HCT116 (cell line): ENCODE measurements at regions not wholly inside any gene's neighbourhood (a gene's known extent, or its start where the extent isn't known, plus 50 kb on each side); places are given as distances from the start of the nearest gene placed in this dataset.

Source experiments
- ATAC-seq: fragments of 200-7000 bp; cut with Tn5 transposase; 2 replicates; pipeline ENCODE4 v1.9.1; 2020; ENCODE audit warnings: mild to moderate bottlenecking, moderate library complexity
- BruUV-seq: library from RNA; stranded (reverse); fragments of 400-500 nt; replicated peaks from 2 replicates; lab custom pipeline; 2021; lab: Mats Ljungman, UMichigan
- CTCF ChIA-PET: fragments of 300-600 bp; sonication (Branson Sonifier 250); formaldehyde crosslinking; loops from one replicate; lab custom pipeline; 2021; ENCODE audit warnings: antibody characterized with exemption; lab: Charles Lee
- POLR2A ChIA-PET: fragments of 300-600, 350-600 bp; sonication (Branson Sonifier 250); formaldehyde crosslinking; loops from one replicate; lab custom pipeline; 2021; ENCODE audit warnings: antibody characterized with exemption; lab: Charles Lee
- RAD21 ChIA-PET, 2 experiments: fragments of 300-600 bp; sonication (Branson Sonifier 250); formaldehyde crosslinking; loops; one replicate each; lab custom pipeline; 2023; ENCODE audit warnings: low total read pairs in 2 of 2; ENCODE audit not compliant: uncharacterized antibody in 2 of 2, unreplicated experiment in 2 of 2, low non-redundant PET in 1 of 2; lab: Charles Lee
- DNase-seq: peaks from one replicate; pipeline ENCODE4 v3.0.0-alpha.2; 2010; ENCODE audit warnings: low read depth, low spot score
- H2AFZ ChIP-seq: fragments of 200-600 bp; shearing (Covaris generic), sonication (generic); 2 replicates; pipeline ENCODE4 v1.6.1; 2017; ENCODE audit warnings: low read depth, mixed run types, mixed read lengths, antibody characterized with exemption, low read length; ENCODE audit not compliant: poor library complexity, severe bottlenecking
- H3K27ac ChIP-seq: 2 replicates; pipeline ENCODE4 v1.5.1; 2012; ENCODE audit warnings: low read depth, low read length
- H3K27me3 ChIP-seq: fragments of 200-600 bp; sonication (generic); 2 replicates; pipeline ENCODE4 v1.6.1; 2016; ENCODE audit warnings: mixed run types, low read length, mixed read lengths; ENCODE audit not compliant: insufficient read depth
- H3K36me3 ChIP-seq, 2 experiments: fragments of 200-500 bp in 1 of 2; fragments of 200-600 bp in 1 of 2; sonication (Bioruptor generic) in 1 of 2; sonication (generic) in 1 of 2; 2 replicates each; pipeline versions ENCODE4 v1.5.1 to v1.6.1; 2014 to 2016; ENCODE audit warnings: low read length in 2 of 2, inconsistent platforms in 1 of 2, mixed read lengths in 1 of 2, mixed run types in 1 of 2; ENCODE audit not compliant: insufficient read depth in 2 of 2, control insufficient read depth in 1 of 2
- H3K4me1 ChIP-seq, 2 experiments: fragments of 200-600 bp in 1 of 2; sonication (generic) in 1 of 2; 2 replicates each; pipeline versions ENCODE4 v1.5.1 to v1.6.1; 2012 to 2017; ENCODE audit warnings: low read length in 2 of 2, inconsistent platforms in 1 of 2, mild to moderate bottlenecking in 1 of 2, mixed read lengths in 1 of 2, mixed run types in 1 of 2, moderate library complexity in 1 of 2; ENCODE audit not compliant: insufficient read depth in 2 of 2, control insufficient read depth in 1 of 2
- H3K4me2 ChIP-seq: fragments of 200-600 bp; sonication (generic); 2 replicates; pipeline ENCODE4 v1.6.1; 2017; ENCODE audit warnings: mixed run types, low read length, mixed read lengths
- H3K4me3 ChIP-seq, 2 experiments: fragments of 200-600 bp in 1 of 2; sonication (generic) in 1 of 2; replicated peaks in 1 of 2; 2 replicates each; pipeline ENCODE4 v1.5.1; 2011 to 2016; ENCODE audit warnings: low read length in 2 of 2, control low read depth in 1 of 2, low read depth in 1 of 2, mild to moderate bottlenecking in 1 of 2, mixed read lengths in 1 of 2, mixed run types in 1 of 2
- H3K79me2 ChIP-seq: fragments of 200-600 bp; sonication (generic); 2 replicates; pipeline ENCODE4 v1.6.1; 2017; ENCODE audit warnings: mild to moderate bottlenecking, mixed run types, low read length, moderate library complexity, mixed read lengths; ENCODE audit not compliant: insufficient read depth
- H3K9ac ChIP-seq: fragments of 200-600 bp; sonication (generic); 2 replicates; pipeline ENCODE4 v1.6.1; 2016; ENCODE audit warnings: low read length, mixed read lengths
- H3K9me2 ChIP-seq: fragments of 200-600 bp; sonication (generic), shearing (Covaris generic); 2 replicates; pipeline ENCODE4 v1.6.1; 2017; ENCODE audit warnings: mixed run types, mild to moderate bottlenecking, moderate library complexity; ENCODE audit not compliant: insufficient read depth
- H3K9me3 ChIP-seq, 2 experiments: fragments of 200-500 bp in 1 of 2; fragments of 200-600 bp in 1 of 2; sonication (Bioruptor generic) in 1 of 2; sonication (generic) in 1 of 2; 2 replicates each; pipeline ENCODE4 v1.6.1; 2014 to 2017; ENCODE audit warnings: low read length in 2 of 2, mixed read lengths in 2 of 2, inconsistent platforms in 1 of 2, low read depth in 1 of 2, mild to moderate bottlenecking in 1 of 2, mixed run types in 1 of 2, moderate library complexity in 1 of 2; ENCODE audit not compliant: control insufficient read depth in 1 of 2, insufficient read depth in 1 of 2
- H4K20me1 ChIP-seq: fragments of 200-600 bp; sonication (generic), shearing (Covaris generic); 2 replicates; pipeline ENCODE4 v1.6.1; 2017; ENCODE audit warnings: mixed run types, mild to moderate bottlenecking, moderate library complexity; ENCODE audit not compliant: insufficient read depth
- ATF3 ChIP-seq: IDR thresholded peaks from 2 replicates; pipeline ENCODE4 v1.6.1; 2012
- CBX3 ChIP-seq: IDR thresholded peaks from 2 replicates; pipeline ENCODE4 v1.6.1; 2012; ENCODE audit warnings: low read depth
- CEBPB ChIP-seq: IDR thresholded peaks from 2 replicates; pipeline ENCODE4 v1.6.1; 2012; ENCODE audit warnings: low read depth
- EGR1 ChIP-seq: IDR thresholded peaks from 2 replicates; pipeline ENCODE4 v1.6.1; 2012; ENCODE audit warnings: low read depth
- ELF1 ChIP-seq: IDR thresholded peaks from 2 replicates; pipeline ENCODE4 v1.6.1; 2012; ENCODE audit warnings: low read depth, borderline replicate concordance
- EZH2phosphoT487 ChIP-seq: fragments of 200-600 bp; IDR thresholded peaks from 2 replicates; pipeline ENCODE4 v1.6.1; 2018; ENCODE audit warnings: antibody characterized with exemption, borderline replicate concordance
- JUND ChIP-seq: IDR thresholded peaks from 2 replicates; pipeline ENCODE4 v1.6.1; 2012
- MAX ChIP-seq: IDR thresholded peaks from 2 replicates; pipeline ENCODE4 v1.6.1; 2012
- POLR2A ChIP-seq: IDR thresholded peaks from 2 replicates; pipeline ENCODE4 v1.7.0; 2011; ENCODE audit warnings: borderline replicate concordance; ENCODE audit not compliant: insufficient read depth, insufficient read length; ENCODE audit errors: extremely low read depth
- POLR2AphosphoS5 ChIP-seq: IDR thresholded peaks from 2 replicates; pipeline ENCODE4 v1.6.1; 2011; ENCODE audit warnings: mild to moderate bottlenecking, low read depth, low read length, moderate library complexity
- REST ChIP-seq: IDR thresholded peaks from 2 replicates; pipeline ENCODE4 v1.6.1; 2012; ENCODE audit warnings: low read depth
- SIN3A ChIP-seq: IDR thresholded peaks from 2 replicates; pipeline ENCODE4 v1.6.1; 2012; ENCODE audit warnings: low read depth
- SP1 ChIP-seq: IDR thresholded peaks from 2 replicates; pipeline ENCODE4 v1.6.1; 2012; ENCODE audit warnings: low read depth
- SRF ChIP-seq: IDR thresholded peaks from 2 replicates; pipeline ENCODE4 v1.6.1; 2012; ENCODE audit warnings: low read depth
- TCF7L2 ChIP-seq: IDR thresholded peaks from 2 replicates; pipeline ENCODE4 v1.7.0; 2011; ENCODE audit warnings: borderline replicate concordance, inconsistent platforms; ENCODE audit not compliant: insufficient read depth, insufficient read length; ENCODE audit errors: extremely low read depth
- YY1 ChIP-seq: IDR thresholded peaks from 2 replicates; pipeline ENCODE4 v1.6.1; 2011; ENCODE audit warnings: low read length, low read depth, moderate library complexity, mild to moderate bottlenecking; ENCODE audit not compliant: insufficient replicate concordance; ENCODE audit errors: extremely low read depth
- ZNF274 ChIP-seq: fragments of 200-500 bp; sonication (Bioruptor generic); IDR thresholded peaks from 2 replicates; pipeline ENCODE4 v1.6.1; 2014; ENCODE audit warnings: mild to moderate bottlenecking, low read depth, low read length, inconsistent platforms
- intact Hi-C: fragments of 100-400 bp; cut with micrococcal nuclease; formaldehyde crosslinking; loops from 2 replicates; pipeline ENCODE4 v1.10.0; 2022
- TF ChIP-seq, protein P1 (sequence below): IDR thresholded peaks from 2 replicates; pipeline ENCODE4 v1.6.1; 2011; ENCODE audit warnings: mild to moderate bottlenecking, low read length, moderate library complexity; ENCODE audit not compliant: insufficient replicate concordance; ENCODE audit errors: extremely low read depth

GRCh38 chr12:78556651-78557050, 307.9 kb upstream of the SYT1 start:
- no peak overlapping the region for H3K9ac ChIP-seq
- no peaks in the 10 kb centered on the region for H3K79me2 ChIP-seq
- no peak overlapping the region for H3K4me3 ChIP-seq
- H2AFZ ChIP-seq, result no peak overlapping the region
- ChIA-PET RAD21 (no interaction called here), POLR2A (no interaction called here), CTCF (no interaction called here)
- intact Hi-C loops, result no loop called here
- H4K20me1 ChIP-seq, result no peaks in the 10 kb centered on the region
- H3K27ac ChIP-seq, result no peak overlapping the region
- H3K9me2 ChIP-seq, result no peaks in the 10 kb centered on the region
- no TSS peak for BruUV-seq
- H3K27me3 ChIP-seq, result no peaks in the 10 kb centered on the region
- H3K4me2 ChIP-seq, result no peak overlapping the region
- H3K9me3 ChIP-seq, result no peaks in the 10 kb centered on the region
- no peak for DNase-seq
- no peak for ATAC-seq
- no peaks in the 10 kb centered on the region for H3K36me3 ChIP-seq
- TF ChIP-seq MAX (no peak), ELF1 (no peak), SIN3A (no peak), EGR1 (no peak), SRF (no peak), POLR2AphosphoS5 (no peak), ZNF274 (no peak), CBX3 (no peak), SP1 (no peak), CEBPB (no peak), YY1 (no peak), JUND (no peak), REST (no peak), TCF7L2 (no peak), ATF3 (no peak), POLR2A (no peak), EZH2phosphoT487 (no peak)
- TF ChIP-seq, protein P1, sequence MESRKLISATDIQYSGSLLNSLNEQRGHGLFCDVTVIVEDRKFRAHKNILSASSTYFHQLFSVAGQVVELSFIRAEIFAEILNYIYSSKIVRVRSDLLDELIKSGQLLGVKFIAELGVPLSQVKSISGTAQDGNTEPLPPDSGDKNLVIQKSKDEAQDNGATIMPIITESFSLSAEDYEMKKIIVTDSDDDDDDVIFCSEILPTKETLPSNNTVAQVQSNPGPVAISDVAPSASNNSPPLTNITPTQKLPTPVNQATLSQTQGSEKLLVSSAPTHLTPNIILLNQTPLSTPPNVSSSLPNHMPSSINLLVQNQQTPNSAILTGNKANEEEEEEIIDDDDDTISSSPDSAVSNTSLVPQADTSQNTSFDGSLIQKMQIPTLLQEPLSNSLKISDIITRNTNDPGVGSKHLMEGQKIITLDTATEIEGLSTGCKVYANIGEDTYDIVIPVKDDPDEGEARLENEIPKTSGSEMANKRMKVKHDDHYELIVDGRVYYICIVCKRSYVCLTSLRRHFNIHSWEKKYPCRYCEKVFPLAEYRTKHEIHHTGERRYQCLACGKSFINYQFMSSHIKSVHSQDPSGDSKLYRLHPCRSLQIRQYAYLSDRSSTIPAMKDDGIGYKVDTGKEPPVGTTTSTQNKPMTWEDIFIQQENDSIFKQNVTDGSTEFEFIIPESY, result no peak
- H3K4me1 ChIP-seq, result no peaks in the 10 kb centered on the region
